ENCODE measurements at regions not wholly inside any gene's neighbourhood (a gene's known extent, or its start where the extent isn't known, plus 50 kb on each side); places are given as distances from the start of the nearest gene placed in this dataset.
"Not testable (repeated sequence)": the region's sequence is repeated elsewhere in the genome, so short reads cannot be mapped to it uniquely, and the experiment has no call there.

- H3K27me3 ChIP-seq (ENCODE audit: insufficient read depth, low read length, poor library complexity); H3K4me1 ChIP-seq (ENCODE audit: insufficient read depth, low read length); H2AFZ ChIP-seq (ENCODE audit: low read depth, low read length); ATAC-seq (ENCODE audit: insufficient read depth, low read depth); H3K36me3 ChIP-seq (ENCODE audit: insufficient read depth, low read length); H3K9ac ChIP-seq (ENCODE audit: low read depth, low read length); H3K27ac ChIP-seq (ENCODE audit: low read length); H3K4me3 ChIP-seq (ENCODE audit: low read depth in 1 of 2, low read length in 2 of 2); H4K20me1 ChIP-seq (ENCODE audit: insufficient read depth, low read length); H3K4me2 ChIP-seq (ENCODE audit: insufficient read depth, low read length); H3K9me3 ChIP-seq (ENCODE audit: insufficient read depth, low read length, severe bottlenecking); H3K79me2 ChIP-seq (ENCODE audit: insufficient read depth, low read length): not testable (repeated sequence)
- DNase-seq: peak; percentile 12
Observed at GRCh38 chr4:131734851-131735385, 1414.2 kb upstream of the PCDH10 start.

GRCh38 chr4:131738991-131739390 is 1410.1 kb upstream of the PCDH10 start:
- H3K4me3 ChIP-seq (ENCODE audit: low read depth in 1 of 2, low read length in 2 of 2); H3K9ac ChIP-seq (ENCODE audit: low read depth, low read length): not testable (repeated sequence)

GRCh38 chr4:131741836-131742235 is 1407.3 kb upstream of the PCDH10 start:
- H3K79me2 ChIP-seq (ENCODE audit: insufficient read depth, low read length); H2AFZ ChIP-seq (ENCODE audit: low read depth, low read length); H3K27me3 ChIP-seq (ENCODE audit: insufficient read depth, low read length, poor library complexity); H3K9ac ChIP-seq (ENCODE audit: low read depth, low read length); H4K20me1 ChIP-seq (ENCODE audit: insufficient read depth, low read length); ATAC-seq (ENCODE audit: insufficient read depth, low read depth); H3K36me3 ChIP-seq (ENCODE audit: insufficient read depth, low read length); H3K4me3 ChIP-seq (ENCODE audit: low read depth in 1 of 2, low read length in 2 of 2); H3K4me2 ChIP-seq (ENCODE audit: insufficient read depth, low read length); H3K27ac ChIP-seq (ENCODE audit: low read length); DNase-seq; H3K4me1 ChIP-seq (ENCODE audit: insufficient read depth, low read length); H3K9me3 ChIP-seq (ENCODE audit: insufficient read depth, low read length, severe bottlenecking): not testable (repeated sequence)

More at GRCh38 chr4:131738991-131739390, 1410.1 kb upstream of the PCDH10 start:
- not testable (repeated sequence) for H2AFZ ChIP-seq (ENCODE audit: low read depth, low read length); H3K9me3 ChIP-seq (ENCODE audit: insufficient read depth, low read length, severe bottlenecking); H3K36me3 ChIP-seq (ENCODE audit: insufficient read depth, low read length); H3K4me1 ChIP-seq (ENCODE audit: insufficient read depth, low read length); H3K79me2 ChIP-seq (ENCODE audit: insufficient read depth, low read length); H3K27ac ChIP-seq (ENCODE audit: low read length); H3K27me3 ChIP-seq (ENCODE audit: insufficient read depth, low read length, poor library complexity); DNase-seq; H4K20me1 ChIP-seq (ENCODE audit: insufficient read depth, low read length); H3K4me2 ChIP-seq (ENCODE audit: insufficient read depth, low read length); ATAC-seq (ENCODE audit: insufficient read depth, low read depth)

GRCh38 chr4:131742536-131743205 is 1406.4 kb upstream of the PCDH10 start:
- not testable (repeated sequence) for H3K4me3 ChIP-seq (ENCODE audit: low read depth in 1 of 2, low read length in 2 of 2); H3K27me3 ChIP-seq (ENCODE audit: insufficient read depth, low read length, poor library complexity); H4K20me1 ChIP-seq (ENCODE audit: insufficient read depth, low read length); H3K36me3 ChIP-seq (ENCODE audit: insufficient read depth, low read length); H2AFZ ChIP-seq (ENCODE audit: low read depth, low read length); H3K9ac ChIP-seq (ENCODE audit: low read depth, low read length); H3K4me1 ChIP-seq (ENCODE audit: insufficient read depth, low read length); ATAC-seq (ENCODE audit: insufficient read depth, low read depth); H3K79me2 ChIP-seq (ENCODE audit: insufficient read depth, low read length); H3K27ac ChIP-seq (ENCODE audit: low read length); DNase-seq; H3K9me3 ChIP-seq (ENCODE audit: insufficient read depth, low read length, severe bottlenecking); H3K4me2 ChIP-seq (ENCODE audit: insufficient read depth, low read length)

GRCh38 chr4:131743348-131743747 is 1405.7 kb upstream of the PCDH10 start:
- H3K36me3 ChIP-seq (ENCODE audit: insufficient read depth, low read length); H3K4me3 ChIP-seq (ENCODE audit: low read depth in 1 of 2, low read length in 2 of 2); H4K20me1 ChIP-seq (ENCODE audit: insufficient read depth, low read length); H3K27ac ChIP-seq (ENCODE audit: low read length); H3K4me1 ChIP-seq (ENCODE audit: insufficient read depth, low read length); DNase-seq; H3K9ac ChIP-seq (ENCODE audit: low read depth, low read length); ATAC-seq (ENCODE audit: insufficient read depth, low read depth); H3K27me3 ChIP-seq (ENCODE audit: insufficient read depth, low read length, poor library complexity); H3K79me2 ChIP-seq (ENCODE audit: insufficient read depth, low read length); H3K9me3 ChIP-seq (ENCODE audit: insufficient read depth, low read length, severe bottlenecking); H3K4me2 ChIP-seq (ENCODE audit: insufficient read depth, low read length); H2AFZ ChIP-seq (ENCODE audit: low read depth, low read length): not testable (repeated sequence)

GRCh38 chr4:131747203-131747602 is 1401.9 kb upstream of the PCDH10 start:
- not testable (repeated sequence) for H3K9me3 ChIP-seq (ENCODE audit: insufficient read depth, low read length, severe bottlenecking); ATAC-seq (ENCODE audit: insufficient read depth, low read depth); H3K36me3 ChIP-seq (ENCODE audit: insufficient read depth, low read length); H3K4me3 ChIP-seq (ENCODE audit: low read depth in 1 of 2, low read length in 2 of 2); H3K27me3 ChIP-seq (ENCODE audit: insufficient read depth, low read length, poor library complexity); H3K27ac ChIP-seq (ENCODE audit: low read length); DNase-seq; H4K20me1 ChIP-seq (ENCODE audit: insufficient read depth, low read length); H2AFZ ChIP-seq (ENCODE audit: low read depth, low read length); H3K4me1 ChIP-seq (ENCODE audit: insufficient read depth, low read length); H3K9ac ChIP-seq (ENCODE audit: low read depth, low read length); H3K79me2 ChIP-seq (ENCODE audit: insufficient read depth, low read length); H3K4me2 ChIP-seq (ENCODE audit: insufficient read depth, low read length)

- H2AFZ ChIP-seq (ENCODE audit: low read depth, low read length); H3K36me3 ChIP-seq (ENCODE audit: insufficient read depth, low read length); H3K4me1 ChIP-seq (ENCODE audit: insufficient read depth, low read length); DNase-seq; H3K27ac ChIP-seq (ENCODE audit: low read length); H3K27me3 ChIP-seq (ENCODE audit: insufficient read depth, low read length, poor library complexity); H3K4me3 ChIP-seq (ENCODE audit: low read depth in 1 of 2, low read length in 2 of 2); H4K20me1 ChIP-seq (ENCODE audit: insufficient read depth, low read length); H3K4me2 ChIP-seq (ENCODE audit: insufficient read depth, low read length); H3K9me3 ChIP-seq (ENCODE audit: insufficient read depth, low read length, severe bottlenecking); ATAC-seq (ENCODE audit: insufficient read depth, low read depth); H3K79me2 ChIP-seq (ENCODE audit: insufficient read depth, low read length); H3K9ac ChIP-seq (ENCODE audit: low read depth, low read length): not testable (repeated sequence)
Observed at GRCh38 chr4:131749224-131749623, 1399.9 kb upstream of the PCDH10 start.

- not testable (repeated sequence) for H3K27ac ChIP-seq (ENCODE audit: low read length); H3K79me2 ChIP-seq (ENCODE audit: insufficient read depth, low read length); H3K4me1 ChIP-seq (ENCODE audit: insufficient read depth, low read length); H3K27me3 ChIP-seq (ENCODE audit: insufficient read depth, low read length, poor library complexity); H3K4me3 ChIP-seq (ENCODE audit: low read depth in 1 of 2, low read length in 2 of 2); H3K9ac ChIP-seq (ENCODE audit: low read depth, low read length); H3K36me3 ChIP-seq (ENCODE audit: insufficient read depth, low read length); ATAC-seq (ENCODE audit: insufficient read depth, low read depth); H3K4me2 ChIP-seq (ENCODE audit: insufficient read depth, low read length); H2AFZ ChIP-seq (ENCODE audit: low read depth, low read length); H3K9me3 ChIP-seq (ENCODE audit: insufficient read depth, low read length, severe bottlenecking); H4K20me1 ChIP-seq (ENCODE audit: insufficient read depth, low read length)
- DNase-seq: peak; percentile 11
Observed at GRCh38 chr4:131750006-131750405, 1399.1 kb upstream of the PCDH10 start.

Measured in DND-41 (cell line).